ENCODE measurements at regions not wholly inside any gene's neighbourhood (a gene's known extent, or its start where the extent isn't known, plus 50 kb on each side); places are given as distances from the start of the nearest gene placed in this dataset.

DNA sequence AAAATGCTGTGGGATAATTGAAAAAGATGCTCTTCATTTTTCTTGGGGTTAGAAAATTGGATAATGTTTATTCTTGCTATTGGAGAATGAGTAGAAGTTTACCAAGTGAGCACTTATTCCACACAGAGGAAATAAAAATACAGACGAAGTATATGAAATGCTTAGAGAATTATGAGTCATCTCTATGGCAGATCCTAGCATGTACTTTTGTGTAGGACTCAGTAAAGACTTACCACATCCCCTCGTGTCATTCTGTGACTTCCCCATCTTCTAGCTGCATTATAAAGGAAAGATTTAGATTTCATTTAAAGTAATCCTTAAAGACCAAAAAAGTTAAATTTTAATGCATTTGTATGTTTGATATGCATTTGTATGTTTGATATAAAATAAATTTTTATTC is 685.6 kb downstream of the TBC1D32 start:
- H3K36me3 Mint-ChIP-seq (ENCODE audit: low read depth): no peaks in the 10 kb centered on the region
- no peak overlapping the region for H3K4me3 Mint-ChIP-seq (ENCODE audit: unreplicated experiment)
- no peaks in the 10 kb centered on the region for H3K4me1 Mint-ChIP-seq (ENCODE audit: low read depth)
- no peak for DNase-seq (ENCODE audit: low spot score)
- no peak overlapping the region for H3K27ac Mint-ChIP-seq (ENCODE audit: unreplicated experiment)
- H3K27me3 Mint-ChIP-seq (ENCODE audit: low read depth): peaks cover 3% of the 10 kb centered on the region
- H3K9me3 Mint-ChIP-seq (ENCODE audit: low read depth): peaks cover 7% of the 10 kb centered on the region
- TF ChIP-seq, protein P1, sequence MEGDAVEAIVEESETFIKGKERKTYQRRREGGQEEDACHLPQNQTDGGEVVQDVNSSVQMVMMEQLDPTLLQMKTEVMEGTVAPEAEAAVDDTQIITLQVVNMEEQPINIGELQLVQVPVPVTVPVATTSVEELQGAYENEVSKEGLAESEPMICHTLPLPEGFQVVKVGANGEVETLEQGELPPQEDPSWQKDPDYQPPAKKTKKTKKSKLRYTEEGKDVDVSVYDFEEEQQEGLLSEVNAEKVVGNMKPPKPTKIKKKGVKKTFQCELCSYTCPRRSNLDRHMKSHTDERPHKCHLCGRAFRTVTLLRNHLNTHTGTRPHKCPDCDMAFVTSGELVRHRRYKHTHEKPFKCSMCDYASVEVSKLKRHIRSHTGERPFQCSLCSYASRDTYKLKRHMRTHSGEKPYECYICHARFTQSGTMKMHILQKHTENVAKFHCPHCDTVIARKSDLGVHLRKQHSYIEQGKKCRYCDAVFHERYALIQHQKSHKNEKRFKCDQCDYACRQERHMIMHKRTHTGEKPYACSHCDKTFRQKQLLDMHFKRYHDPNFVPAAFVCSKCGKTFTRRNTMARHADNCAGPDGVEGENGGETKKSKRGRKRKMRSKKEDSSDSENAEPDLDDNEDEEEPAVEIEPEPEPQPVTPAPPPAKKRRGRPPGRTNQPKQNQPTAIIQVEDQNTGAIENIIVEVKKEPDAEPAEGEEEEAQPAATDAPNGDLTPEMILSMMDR (IDR thresholded peaks at IDR 0.05): no peak

DNA sequence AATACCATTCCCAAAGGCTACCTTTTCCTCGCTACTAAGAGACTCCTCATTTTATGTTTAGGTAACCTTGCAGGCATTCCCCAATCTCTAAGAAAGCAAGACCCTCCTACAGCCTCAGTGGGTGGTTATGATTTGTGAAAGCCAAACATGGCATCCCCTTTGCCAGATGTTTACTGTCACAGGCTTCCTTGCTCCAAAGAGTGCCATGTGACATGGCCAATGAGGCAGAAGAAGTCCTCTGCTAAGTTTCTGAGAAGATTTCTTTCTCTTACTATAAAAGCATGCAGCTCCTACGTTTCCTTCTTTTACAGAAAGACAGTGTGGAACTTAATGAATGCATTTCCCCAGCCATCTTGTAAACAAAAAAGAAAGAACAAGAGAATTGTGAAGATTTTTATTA is 688.2 kb downstream of the TBC1D32 start:
- H3K27ac Mint-ChIP-seq (ENCODE audit: unreplicated experiment): no peak overlapping the region

DNA sequence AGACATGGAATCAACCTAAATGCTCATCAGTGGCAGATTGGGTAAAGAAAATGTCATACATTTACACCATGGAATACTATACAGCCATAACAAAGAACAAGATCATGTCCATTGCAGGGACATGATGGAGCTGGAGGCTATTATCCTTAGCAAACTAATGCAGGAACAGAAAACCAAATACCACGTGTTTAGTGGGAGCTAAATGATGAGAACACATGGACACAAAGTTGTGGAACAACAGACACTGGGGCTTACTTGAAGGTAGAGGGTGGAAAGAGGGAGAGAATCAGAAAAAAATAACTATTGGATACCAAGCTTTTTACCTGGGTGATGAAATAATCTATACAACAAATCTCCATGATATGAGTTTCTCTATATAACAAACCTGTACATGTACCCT is 701.3 kb downstream of the TBC1D32 start:
- no peak overlapping the region for H3K4me3 Mint-ChIP-seq (ENCODE audit: unreplicated experiment)
- H3K4me1 Mint-ChIP-seq (ENCODE audit: low read depth): no peaks in the 10 kb centered on the region
- H3K36me3 Mint-ChIP-seq (ENCODE audit: low read depth): no peaks in the 10 kb centered on the region
- no peaks in the 10 kb centered on the region for H3K27me3 Mint-ChIP-seq (ENCODE audit: low read depth)
- TF ChIP-seq, protein P1 (IDR thresholded peaks at IDR 0.05): no peak
- no peak overlapping the region for H3K27ac Mint-ChIP-seq (ENCODE audit: unreplicated experiment)
- DNase-seq (ENCODE audit: low spot score): no peak
- peaks cover 3% of the 10 kb centered on the region for H3K9me3 Mint-ChIP-seq (ENCODE audit: low read depth)

More for the DNA sequence above, 688.2 kb downstream of the TBC1D32 start:
- DNase-seq (ENCODE audit: low spot score): no peak
- Mint-ChIP-seq H3K4me1 (ENCODE audit: low read depth) (no peaks in the 10 kb centered on the region), H3K27me3 (ENCODE audit: low read depth) (peaks cover 2% of the 10 kb centered on the region), H3K9me3 (ENCODE audit: low read depth) (peaks cover 7% of the 10 kb centered on the region), H3K4me3 (ENCODE audit: unreplicated experiment) (no peak overlapping the region), H3K36me3 (ENCODE audit: low read depth) (no peaks in the 10 kb centered on the region)
- TF ChIP-seq, protein P1 (IDR thresholded peaks at IDR 0.05): no peak

DNA sequence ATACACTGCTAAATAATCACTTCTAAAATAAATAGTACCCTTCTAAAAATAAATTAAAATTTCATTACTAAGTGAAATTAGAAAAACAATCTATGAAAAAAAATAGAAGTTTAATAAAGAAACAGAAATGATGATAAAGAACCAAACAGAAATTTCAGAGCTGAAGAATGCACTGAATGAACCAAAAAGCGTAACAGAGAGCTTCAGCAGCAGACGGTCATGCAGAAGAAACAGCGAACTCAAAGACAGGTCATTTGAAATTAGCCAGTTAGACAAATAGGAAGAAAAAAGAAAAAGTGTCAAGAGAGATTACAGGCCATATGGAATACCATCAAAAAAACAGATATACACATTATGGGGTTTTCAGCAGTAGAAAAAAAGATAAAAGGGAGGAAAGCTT is 706.7 kb downstream of the TBC1D32 start:
- DNase-seq (ENCODE audit: low spot score): no peak
- H3K27me3 Mint-ChIP-seq (ENCODE audit: low read depth): no peaks in the 10 kb centered on the region
- TF ChIP-seq, protein P1 (IDR thresholded peaks at IDR 0.05): no peak
- no peak overlapping the region for H3K4me3 Mint-ChIP-seq (ENCODE audit: unreplicated experiment)
- H3K9me3 Mint-ChIP-seq (ENCODE audit: low read depth): peaks cover 7% of the 10 kb centered on the region
- no peaks in the 10 kb centered on the region for H3K36me3 Mint-ChIP-seq (ENCODE audit: low read depth)
- H3K4me1 Mint-ChIP-seq (ENCODE audit: low read depth): no peaks in the 10 kb centered on the region
- H3K27ac Mint-ChIP-seq (ENCODE audit: unreplicated experiment): no peak overlapping the region

DNA sequence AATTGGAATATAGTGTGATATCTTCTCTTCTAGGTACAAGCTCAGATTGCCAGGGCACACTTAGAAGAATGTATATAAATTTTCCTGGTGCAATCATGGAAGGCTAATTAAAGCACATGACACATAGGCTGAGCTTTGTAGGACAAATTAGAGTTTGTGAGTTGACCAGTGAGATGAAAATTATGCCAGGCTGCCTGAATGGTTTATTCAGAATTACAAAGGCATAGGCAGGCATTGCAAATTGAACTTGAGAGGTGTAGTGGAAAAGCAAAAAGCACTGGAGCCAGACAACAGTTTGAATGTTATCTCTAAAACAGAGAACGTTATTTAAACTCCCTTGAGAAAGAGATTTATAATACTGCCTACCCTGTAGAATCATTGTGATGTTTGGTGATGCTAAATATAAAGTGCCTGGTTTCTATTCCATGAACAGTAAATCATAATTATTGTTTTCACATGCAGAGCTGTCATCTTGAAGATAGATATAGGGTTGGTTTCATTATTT is 712.1 kb downstream of the TBC1D32 start:
- Mint-ChIP-seq H3K27me3 (ENCODE audit: low read depth) (peaks cover 3% of the 10 kb centered on the region), H3K27ac (ENCODE audit: unreplicated experiment) (no peak overlapping the region), H3K4me3 (ENCODE audit: unreplicated experiment) (no peak overlapping the region), H3K4me1 (ENCODE audit: low read depth) (no peaks in the 10 kb centered on the region), H3K9me3 (ENCODE audit: low read depth) (peaks cover 2% of the 10 kb centered on the region), H3K36me3 (ENCODE audit: low read depth) (no peaks in the 10 kb centered on the region)
- no peak for DNase-seq (ENCODE audit: low spot score)
- TF ChIP-seq, protein P1 (IDR thresholded peaks at IDR 0.05): no peak

Data from chondrocyte (in vitro differentiated cells).